Keratinocyte (primary cell): ENCODE measurements at regions not wholly inside any gene's neighbourhood (a gene's known extent, or its start where the extent isn't known, plus 50 kb on each side); places are given as distances from the start of the nearest gene placed in this dataset.

Source experiments
- CTCF ChIP-seq, 3 experiments: IDR thresholded peaks in 1 of 3; conservative IDR thresholded peaks in 1 of 3; optimal IDR thresholded peaks in 1 of 3; 2 replicates in 2 of 3; 3 replicates in 1 of 3; pipeline versions ENCODE3 to v1.5.1; 2011; ENCODE audit warnings: low read length in 3 of 3, mild to moderate bottlenecking in 3 of 3, moderate library complexity in 2 of 3, control low read depth in 1 of 3, inconsistent platforms in 1 of 3; ENCODE audit not compliant: insufficient read depth in 2 of 3; ENCODE audit errors: extremely low read depth in 1 of 3
- EZH2 ChIP-seq: IDR thresholded peaks from one replicate; pipeline ENCODE4 v1.6.1; 2012; ENCODE audit warnings: inconsistent platforms, mild to moderate bottlenecking, low read length, moderate library complexity

DNA sequence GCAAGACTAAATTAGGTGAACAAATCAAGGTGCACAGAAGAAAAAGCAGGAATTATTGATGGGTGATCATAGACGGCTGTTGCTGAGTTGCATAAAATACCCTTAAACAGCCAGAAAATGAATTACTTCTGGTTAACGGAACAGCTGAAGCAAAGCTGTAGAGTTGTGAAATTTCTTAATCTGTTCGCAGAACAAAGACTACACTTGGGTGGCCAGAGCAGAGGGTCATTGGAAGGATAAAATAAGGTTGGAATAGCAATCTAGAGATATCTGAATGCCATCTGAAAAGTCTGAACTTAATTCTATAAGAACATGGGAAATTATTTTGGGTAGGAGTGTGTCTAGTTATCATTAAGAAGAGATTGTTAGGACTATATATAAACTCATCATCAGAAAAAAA lies 339.1 kb upstream of the RSPO3 start:
- TF ChIP-seq CTCF (optimal IDR thresholded peaks at IDR 0.05 in 1 of 3, IDR thresholded peaks at IDR 0.05 in 1 of 3, conservative IDR thresholded peaks at IDR 0.05 in 1 of 3; ENCODE audit: extremely low read depth in 1 of 3, insufficient read depth in 2 of 3, low read length in 3 of 3): no peak
- TF ChIP-seq EZH2: no peak
